ENCODE measurements at regions not wholly inside any gene's neighbourhood (a gene's known extent, or its start where the extent isn't known, plus 50 kb on each side); places are given as distances from the start of the nearest gene placed in this dataset.

DNA sequence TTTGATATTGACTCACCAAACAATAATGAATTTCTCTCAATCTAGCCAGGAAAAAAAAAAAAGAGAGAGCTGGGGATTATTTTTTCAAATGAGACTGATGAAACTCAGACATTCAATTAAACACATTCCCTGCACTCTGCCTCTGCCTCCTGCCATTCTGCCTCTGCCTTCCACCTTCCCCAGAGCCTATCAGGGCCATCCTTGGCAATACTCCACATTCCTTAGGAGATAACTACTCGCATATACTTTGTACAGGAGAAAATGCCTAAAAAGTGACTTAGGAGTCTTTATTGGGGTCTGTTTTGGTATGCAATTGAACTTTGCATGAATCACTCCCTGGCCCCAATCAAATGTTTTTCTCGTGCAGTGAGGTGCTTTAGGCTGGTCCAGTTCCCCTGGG lies 246.6 kb upstream of the PLET1 start:
- no peaks in the 10 kb centered on the region for H3K79me1 ChIP-seq (ENCODE audit: low read depth in 1 of 2, low read length in 2 of 2)
- no CpG with 5 or more reads among the region's 2 CpGs for WGBS, 2 experiments (ENCODE audit: extremely low coverage in 2 of 2, insufficient read length in 1 of 2)
- intact Hi-C loops (cut with micrococcal nuclease), result no loop called here

More for the DNA sequence above, 246.6 kb upstream of the PLET1 start:
- Histone ChIP-seq H3K4ac (ENCODE audit: low read depth, low read length) (no peak overlapping the region), H3K4me3 (ENCODE audit: insufficient read depth, low read depth, low read length) (no peak overlapping the region), H3K9ac (ENCODE audit: low read depth, low read length) (no peak overlapping the region), H3K27me3 (ENCODE audit: control insufficient read depth, insufficient read depth, low read length) (peaks cover 5% of the 10 kb centered on the region; the same call in 1 of the 2 replicates), H4K5ac (ENCODE audit: low read depth, low read length) (no peak overlapping the region), H2AFZ (replicated peaks; ENCODE audit: low read length, poor library complexity) (no peak overlapping the region), H2AK5ac (ENCODE audit: low read depth, low read length) (no peak overlapping the region), H3K9me3 (ENCODE audit: control insufficient read depth, insufficient read depth, low read length) (no peaks in the 10 kb centered on the region), H4K20me1 (ENCODE audit: insufficient read depth, low read length) (no peaks in the 10 kb centered on the region), H3K36me3 (ENCODE audit: control insufficient read depth, insufficient read depth, low read length) (no peaks in the 10 kb centered on the region), H3K23ac (ENCODE audit: low read depth, low read length) (no peak overlapping the region), H2AK9ac (replicated peaks; ENCODE audit: low read depth, low read length, poor library complexity) (no peak overlapping the region), H3K18ac (ENCODE audit: low read depth, low read length) (no peak overlapping the region), H2BK120ac (ENCODE audit: low read depth, low read length) (no peak overlapping the region), H4K91ac (ENCODE audit: insufficient read depth, low read depth, low read length) (no peak overlapping the region), H3K27ac (ENCODE audit: insufficient read depth, low read length) (no peak overlapping the region), H3K4me2 (ENCODE audit: low read depth, low read length) (no peak overlapping the region), H4K8ac (ENCODE audit: low read depth in 2 of 2, low read length in 2 of 2) (no peak overlapping the region), H2BK15ac (ENCODE audit: low read depth, low read length) (no peak overlapping the region), H3K14ac (replicated peaks; ENCODE audit: low read depth, low read length) (no peak overlapping the region), H3K4me1 (ENCODE audit: control insufficient read depth, insufficient read depth, low read length) (peaks cover 5% of the 10 kb centered on the region; the same call in 1 of the 2 replicates), H3K56ac (ENCODE audit: extremely low read depth, insufficient read depth, low read length) (no peak overlapping the region), H2BK5ac (ENCODE audit: low read depth, low read length, poor library complexity, severe bottlenecking) (no peak overlapping the region), H2BK20ac (ENCODE audit: low read depth, low read length) (no peak overlapping the region), H3K9me1 (ENCODE audit: insufficient read depth, low read length) (no peaks in the 10 kb centered on the region)
- ChIA-PET POLR2A (ENCODE audit: unreplicated experiment) (no interaction called here), CTCF (no interaction called here)
- ATAC-seq (ENCODE audit: low read depth) (no peak), DNase-seq (no peak)
- TF ChIP-seq POLR2A (IDR thresholded peaks at IDR 0.05; ENCODE audit: low read depth, low read length), result no peak
- TF ChIP-seq CEBPB (IDR thresholded peaks at IDR 0.05; ENCODE audit: low read depth, low read length), result no peak
- TF ChIP-seq, protein P1, sequence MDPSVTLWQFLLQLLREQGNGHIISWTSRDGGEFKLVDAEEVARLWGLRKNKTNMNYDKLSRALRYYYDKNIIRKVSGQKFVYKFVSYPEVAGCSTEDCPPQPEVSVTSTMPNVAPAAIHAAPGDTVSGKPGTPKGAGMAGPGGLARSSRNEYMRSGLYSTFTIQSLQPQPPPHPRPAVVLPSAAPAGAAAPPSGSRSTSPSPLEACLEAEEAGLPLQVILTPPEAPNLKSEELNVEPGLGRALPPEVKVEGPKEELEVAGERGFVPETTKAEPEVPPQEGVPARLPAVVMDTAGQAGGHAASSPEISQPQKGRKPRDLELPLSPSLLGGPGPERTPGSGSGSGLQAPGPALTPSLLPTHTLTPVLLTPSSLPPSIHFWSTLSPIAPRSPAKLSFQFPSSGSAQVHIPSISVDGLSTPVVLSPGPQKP (IDR thresholded peaks at IDR 0.05; ENCODE audit: borderline replicate concordance, low read depth, low read length), result no peak
- in situ Hi-C loops (cut with MboI; ENCODE audit: low sequenced_read_pairs) (no loop called here), dilution Hi-C loops (cut with HindIII; ENCODE audit: low sequenced_read_pairs, unreplicated experiment) (no loop called here)
- BruUV-seq (replicated peaks), result no TSS peak
